ENCODE measurements at regions not wholly inside any gene's neighbourhood (a gene's known extent, or its start where the extent isn't known, plus 50 kb on each side); places are given as distances from the start of the nearest gene placed in this dataset.

DNA sequence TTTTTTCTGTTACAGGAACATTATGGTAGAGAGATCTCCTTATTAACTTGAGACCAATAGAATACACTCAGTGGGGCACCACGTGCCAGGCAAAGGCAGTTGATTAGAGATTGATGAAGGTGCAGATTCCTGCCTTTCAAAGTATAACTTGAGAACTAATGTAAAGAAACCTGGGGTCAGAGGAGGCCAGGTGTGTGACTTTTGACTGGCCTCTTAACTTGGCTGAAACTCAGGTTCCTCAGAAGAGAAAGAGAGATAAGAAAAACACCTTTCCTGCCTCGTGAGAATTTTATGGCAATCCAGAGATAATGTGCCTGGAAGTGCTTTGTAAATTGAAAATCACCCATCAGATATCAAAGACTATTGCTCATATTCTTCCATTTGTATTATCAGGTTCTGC lies 110.7 kb upstream of the GZMB start:
- no peak overlapping the region for H3K4me3 ChIP-seq (ENCODE audit: low read depth in 1 of 2, low read length in 2 of 2)
- no peak overlapping the region for H3K27ac ChIP-seq (ENCODE audit: low read depth in 2 of 2, low read length in 1 of 2)
- no peaks in the 10 kb centered on the region for H3K9me3 ChIP-seq (ENCODE audit: control insufficient read depth in 2 of 2, insufficient read depth in 1 of 2, low read depth in 1 of 2, low read length in 1 of 2)
- no peaks in the 10 kb centered on the region for H3K4me1 ChIP-seq (ENCODE audit: control insufficient read depth in 2 of 2, insufficient read depth in 2 of 2, low read length in 1 of 2)
- no peaks in the 10 kb centered on the region for H3K27me3 ChIP-seq (ENCODE audit: control insufficient read depth in 1 of 2, insufficient read depth in 2 of 2, low read length in 2 of 2)
- no peaks in the 10 kb centered on the region for H3K36me3 ChIP-seq (ENCODE audit: control insufficient read depth in 2 of 2, insufficient read depth in 2 of 2, low read length in 1 of 2)
- WGBS, 2 donors = 41 to 57% methylated on average over 2 of the region's 2 CpGs

DNA sequence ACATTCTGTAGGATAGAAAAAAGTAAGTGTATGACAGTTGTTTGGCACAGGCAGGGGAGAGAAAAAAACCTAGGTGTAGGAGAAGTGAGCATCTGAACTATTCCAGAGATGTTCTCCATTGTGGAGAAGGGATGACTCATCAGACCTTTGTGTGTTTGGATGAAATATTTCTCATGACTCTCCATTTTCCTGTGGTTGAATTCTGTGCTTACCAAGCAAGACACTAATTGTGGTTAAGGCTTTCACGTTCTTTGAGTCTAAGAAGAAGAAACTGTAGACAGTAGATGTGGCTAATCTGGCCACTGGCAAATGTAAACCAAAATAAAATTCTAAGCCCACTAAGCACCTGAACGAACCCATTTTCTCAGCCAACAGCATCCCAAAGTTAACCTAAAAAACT lies 107.9 kb upstream of the GZMB start:
- WGBS, 2 donors = 39 to 60% methylated on average over 2 of the region's 2 CpGs
- Histone ChIP-seq H3K4me1 (ENCODE audit: control insufficient read depth in 2 of 2, insufficient read depth in 2 of 2, low read length in 1 of 2) (no peaks in the 10 kb centered on the region), H3K27ac (ENCODE audit: low read depth in 2 of 2, low read length in 1 of 2) (no peak overlapping the region), H3K36me3 (ENCODE audit: control insufficient read depth in 2 of 2, insufficient read depth in 2 of 2, low read length in 1 of 2) (no peaks in the 10 kb centered on the region), H3K27me3 (ENCODE audit: control insufficient read depth in 1 of 2, insufficient read depth in 2 of 2, low read length in 2 of 2) (no peaks in the 10 kb centered on the region), H3K4me3 (ENCODE audit: low read depth in 1 of 2, low read length in 2 of 2) (no peak overlapping the region), H3K9me3 (ENCODE audit: control insufficient read depth in 2 of 2, insufficient read depth in 1 of 2, low read depth in 1 of 2, low read length in 1 of 2) (no peaks in the 10 kb centered on the region)

DNA sequence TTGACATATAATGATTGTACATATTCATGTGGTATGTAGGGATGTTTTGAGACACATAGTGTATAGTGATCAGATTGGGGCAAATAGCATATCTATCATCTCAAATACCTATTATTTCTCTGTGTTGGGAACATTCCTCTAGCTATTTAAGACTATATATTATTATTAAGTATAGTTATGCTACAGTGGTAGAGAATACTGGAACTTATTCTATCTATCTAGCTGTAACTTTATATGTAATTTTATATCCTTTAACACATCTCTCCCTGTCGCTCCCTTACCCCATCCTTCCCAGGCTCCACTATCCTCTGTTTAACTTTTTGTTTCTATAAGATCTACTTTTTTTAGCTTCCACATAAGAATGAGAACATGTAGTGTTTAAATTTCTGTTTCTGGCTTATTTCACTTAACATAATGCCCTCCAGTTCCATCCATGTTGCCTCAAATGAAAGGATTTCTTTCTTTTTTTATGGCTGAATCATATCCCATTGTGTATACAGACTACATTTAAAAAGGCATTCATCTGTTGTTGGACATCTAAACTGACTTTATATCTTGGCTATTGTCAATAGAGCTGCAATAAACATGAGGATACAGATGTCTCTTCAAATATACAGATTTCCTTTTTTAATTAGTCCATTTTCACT lies 102.1 kb upstream of the GZMB start:
- no peak overlapping the region for H3K4me3 ChIP-seq (ENCODE audit: low read depth in 1 of 2, low read length in 2 of 2)
- H3K36me3 ChIP-seq (ENCODE audit: control insufficient read depth in 2 of 2, insufficient read depth in 2 of 2, low read length in 1 of 2) = no peaks in the 10 kb centered on the region
- 53 to 76% methylated on average over 1 of the region's 1 CpG for WGBS, 2 donors
- no peaks in the 10 kb centered on the region for H3K27me3 ChIP-seq (ENCODE audit: control insufficient read depth in 1 of 2, insufficient read depth in 2 of 2, low read length in 2 of 2)
- no peaks in the 10 kb centered on the region for H3K4me1 ChIP-seq (ENCODE audit: control insufficient read depth in 2 of 2, insufficient read depth in 2 of 2, low read length in 1 of 2)
- no peak overlapping the region for H3K27ac ChIP-seq (ENCODE audit: low read depth in 2 of 2, low read length in 1 of 2)
- H3K9me3 ChIP-seq (ENCODE audit: control insufficient read depth in 2 of 2, insufficient read depth in 1 of 2, low read depth in 1 of 2, low read length in 1 of 2) = no peaks in the 10 kb centered on the region

DNA sequence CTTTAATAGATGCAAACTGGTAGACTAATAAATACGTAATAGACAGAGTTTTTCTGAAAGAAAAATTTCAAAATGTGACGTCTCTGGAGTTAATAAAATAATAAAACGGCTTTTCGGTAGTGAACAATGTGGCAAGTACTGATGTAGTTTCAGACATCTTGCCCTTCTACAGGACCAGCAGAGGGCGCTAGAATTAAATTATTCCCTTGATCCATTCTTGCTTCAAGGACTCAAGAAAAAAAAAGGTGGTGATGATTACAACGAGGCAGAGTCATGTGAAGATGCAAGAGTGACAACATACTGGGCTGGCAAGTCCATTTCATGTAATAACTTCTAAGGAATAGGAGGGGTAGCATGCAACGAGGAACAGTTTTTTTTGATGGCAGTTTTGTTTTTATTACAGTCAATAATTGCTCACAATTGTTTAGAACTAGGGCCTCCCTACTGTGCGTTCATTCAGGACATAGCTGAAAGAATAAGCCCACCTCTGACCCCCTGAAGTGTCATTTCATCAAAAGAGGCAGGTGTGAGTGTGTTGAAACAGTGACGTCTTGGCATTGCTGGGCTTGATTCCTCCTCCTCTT lies 101.0 kb upstream of the GZMB start:
- H3K36me3 ChIP-seq (ENCODE audit: control insufficient read depth in 2 of 2, insufficient read depth in 2 of 2, low read length in 1 of 2) = no peaks in the 10 kb centered on the region
- no peaks in the 10 kb centered on the region for H3K4me1 ChIP-seq (ENCODE audit: control insufficient read depth in 2 of 2, insufficient read depth in 2 of 2, low read length in 1 of 2)
- no peaks in the 10 kb centered on the region for H3K9me3 ChIP-seq (ENCODE audit: control insufficient read depth in 2 of 2, insufficient read depth in 1 of 2, low read depth in 1 of 2, low read length in 1 of 2)
- 24 to 28% methylated on average over 9 of the region's 9 CpGs for WGBS, 2 donors
- H3K27ac ChIP-seq (ENCODE audit: low read depth in 2 of 2, low read length in 1 of 2) = no peak overlapping the region
- H3K4me3 ChIP-seq (ENCODE audit: low read depth in 1 of 2, low read length in 2 of 2) = no peak overlapping the region
- H3K27me3 ChIP-seq (ENCODE audit: control insufficient read depth in 1 of 2, insufficient read depth in 2 of 2, low read length in 2 of 2) = no peaks in the 10 kb centered on the region

DNA sequence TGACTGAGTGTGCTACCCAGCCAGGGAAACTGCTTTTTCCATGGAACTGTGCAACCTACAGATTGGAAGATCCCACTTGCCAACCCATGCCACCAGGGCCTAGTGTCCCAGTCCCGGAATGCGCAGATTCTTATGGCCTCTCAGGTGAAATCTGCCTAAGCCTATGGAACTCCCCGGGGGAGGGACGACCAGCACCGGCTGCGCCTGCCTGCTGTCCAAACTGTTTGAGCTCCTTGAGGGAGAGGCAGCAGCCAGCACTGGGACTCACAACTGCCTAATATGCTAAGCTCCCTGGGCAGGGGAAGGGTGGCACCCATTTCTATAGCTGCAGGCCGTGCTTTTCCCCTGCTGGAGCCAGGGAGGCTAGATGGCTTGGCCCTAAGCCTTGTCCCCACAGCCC lies 92.5 kb upstream of the GZMB start:
- 85 to 86% methylated on average over 7 of the region's 7 CpGs for WGBS, 2 donors
- Histone ChIP-seq H3K36me3 (ENCODE audit: control insufficient read depth in 2 of 2, insufficient read depth in 2 of 2, low read length in 1 of 2) (no peaks in the 10 kb centered on the region), H3K27me3 (ENCODE audit: control insufficient read depth in 1 of 2, insufficient read depth in 2 of 2, low read length in 2 of 2) (peaks cover 0 to 2% of the 10 kb centered on the region in 2 donors), H3K27ac (ENCODE audit: low read depth in 2 of 2, low read length in 1 of 2) (no peak overlapping the region), H3K4me3 (ENCODE audit: low read depth in 1 of 2, low read length in 2 of 2) (no peak overlapping the region), H3K4me1 (ENCODE audit: control insufficient read depth in 2 of 2, insufficient read depth in 2 of 2, low read length in 1 of 2) (peaks cover 2% of the 10 kb centered on the region in 2 donors), H3K9me3 (ENCODE audit: control insufficient read depth in 2 of 2, insufficient read depth in 1 of 2, low read depth in 1 of 2, low read length in 1 of 2) (peaks cover 0 to 5% of the 10 kb centered on the region in 2 donors)

DNA sequence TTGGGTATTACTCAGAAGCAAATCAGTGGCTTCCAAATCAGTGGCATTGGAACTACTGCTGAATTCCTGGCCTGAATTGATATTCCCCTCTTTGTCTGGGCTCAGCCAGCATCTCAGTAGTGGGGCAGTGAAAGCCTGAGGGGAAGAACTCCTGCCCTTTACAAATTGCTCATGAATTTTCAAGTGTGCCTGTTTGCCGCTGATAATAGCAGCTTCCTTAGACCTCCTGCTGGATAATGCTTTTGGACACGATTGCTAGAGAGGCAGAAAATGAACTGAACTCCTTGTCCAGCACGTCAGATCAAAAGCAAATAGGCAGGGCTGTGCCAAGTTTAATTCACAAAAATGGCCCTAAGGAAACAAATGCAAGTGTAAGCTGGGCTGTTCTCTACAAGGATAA lies 91.3 kb upstream of the GZMB start:
- peaks cover 0 to 2% of the 10 kb centered on the region in 2 donors for H3K27me3 ChIP-seq (ENCODE audit: control insufficient read depth in 1 of 2, insufficient read depth in 2 of 2, low read length in 2 of 2)
- 29 to 45% methylated on average over 3 of the region's 3 CpGs for WGBS, 2 donors

DNA sequence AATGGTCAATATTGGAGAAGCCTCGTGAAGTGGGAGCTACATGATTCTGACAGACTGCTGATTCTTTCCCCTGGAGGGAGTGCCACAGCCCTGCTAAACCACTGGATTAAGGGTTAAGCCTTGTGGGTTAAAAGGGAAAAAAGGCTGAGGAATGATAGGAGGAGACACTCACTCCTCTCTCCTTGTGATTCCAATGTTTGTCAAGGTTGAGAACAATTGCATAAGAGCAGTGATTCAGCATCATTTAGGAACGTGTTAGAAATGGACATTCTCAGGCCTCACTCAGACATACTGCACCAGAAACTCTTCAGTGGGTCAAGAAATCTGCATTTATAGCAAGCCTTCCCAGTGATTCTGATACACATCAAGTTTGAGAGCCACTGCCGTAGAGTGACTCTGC lies 87.8 kb upstream of the GZMB start:
- Histone ChIP-seq H3K36me3 (ENCODE audit: control insufficient read depth in 2 of 2, insufficient read depth in 2 of 2, low read length in 1 of 2) (no peaks in the 10 kb centered on the region), H3K9me3 (ENCODE audit: control insufficient read depth in 2 of 2, insufficient read depth in 1 of 2, low read depth in 1 of 2, low read length in 1 of 2) (peaks cover 0 to 5% of the 10 kb centered on the region in 2 donors), H3K27me3 (ENCODE audit: control insufficient read depth in 1 of 2, insufficient read depth in 2 of 2, low read length in 2 of 2) (peaks cover 0 to 2% of the 10 kb centered on the region in 2 donors), H3K4me3 (ENCODE audit: low read depth in 1 of 2, low read length in 2 of 2) (no peak overlapping the region), H3K27ac (ENCODE audit: low read depth in 2 of 2, low read length in 1 of 2) (no peak overlapping the region), H3K4me1 (ENCODE audit: control insufficient read depth in 2 of 2, insufficient read depth in 2 of 2, low read length in 1 of 2) (peaks cover 2% of the 10 kb centered on the region in 2 donors)
- 48 to 50% methylated on average over 3 of the region's 3 CpGs for WGBS, 2 donors

More for the DNA sequence above, 91.3 kb upstream of the GZMB start:
- H3K27ac ChIP-seq (ENCODE audit: low read depth in 2 of 2, low read length in 1 of 2) = no peak overlapping the region
- H3K4me3 ChIP-seq (ENCODE audit: low read depth in 1 of 2, low read length in 2 of 2) = no peak overlapping the region
- H3K9me3 ChIP-seq (ENCODE audit: control insufficient read depth in 2 of 2, insufficient read depth in 1 of 2, low read depth in 1 of 2, low read length in 1 of 2) = peaks cover 0 to 5% of the 10 kb centered on the region in 2 donors
- H3K4me1 ChIP-seq (ENCODE audit: control insufficient read depth in 2 of 2, insufficient read depth in 2 of 2, low read length in 1 of 2) = peaks cover 2% of the 10 kb centered on the region in 2 donors
- no peaks in the 10 kb centered on the region for H3K36me3 ChIP-seq (ENCODE audit: control insufficient read depth in 2 of 2, insufficient read depth in 2 of 2, low read length in 1 of 2)

DNA sequence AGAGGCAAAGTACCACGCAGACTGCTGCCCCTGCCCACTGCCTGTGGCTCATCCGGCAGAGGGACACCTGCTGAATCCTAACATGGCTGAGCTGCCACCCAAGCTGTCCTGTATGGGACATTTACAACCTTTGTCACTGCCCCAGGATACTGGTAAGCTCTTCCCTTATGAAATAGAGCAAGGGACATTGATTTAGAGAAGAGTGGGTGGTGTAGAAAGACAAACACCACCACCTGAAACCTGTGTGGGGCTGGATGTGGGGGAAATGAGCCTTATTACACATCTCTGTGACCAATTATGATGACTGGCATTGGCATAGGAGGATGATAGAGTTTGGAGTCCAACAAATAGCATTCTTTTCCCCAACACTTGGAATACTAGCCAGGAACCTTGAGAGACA lies 81.2 kb upstream of the GZMB start:
- no peaks in the 10 kb centered on the region for H3K36me3 ChIP-seq (ENCODE audit: control insufficient read depth in 2 of 2, insufficient read depth in 2 of 2, low read length in 1 of 2)
- no peak overlapping the region for H3K4me3 ChIP-seq (ENCODE audit: low read depth in 1 of 2, low read length in 2 of 2)
- H3K4me1 ChIP-seq (ENCODE audit: control insufficient read depth in 2 of 2, insufficient read depth in 2 of 2, low read length in 1 of 2) = no peaks in the 10 kb centered on the region
- no peaks in the 10 kb centered on the region for H3K27me3 ChIP-seq (ENCODE audit: control insufficient read depth in 1 of 2, insufficient read depth in 2 of 2, low read length in 2 of 2)
- 86 to 97% methylated on average over 2 of the region's 2 CpGs for WGBS, 2 donors
- no peaks in the 10 kb centered on the region for H3K9me3 ChIP-seq (ENCODE audit: control insufficient read depth in 2 of 2, insufficient read depth in 1 of 2, low read depth in 1 of 2, low read length in 1 of 2)
- no peak overlapping the region for H3K27ac ChIP-seq (ENCODE audit: low read depth in 2 of 2, low read length in 1 of 2)

DNA sequence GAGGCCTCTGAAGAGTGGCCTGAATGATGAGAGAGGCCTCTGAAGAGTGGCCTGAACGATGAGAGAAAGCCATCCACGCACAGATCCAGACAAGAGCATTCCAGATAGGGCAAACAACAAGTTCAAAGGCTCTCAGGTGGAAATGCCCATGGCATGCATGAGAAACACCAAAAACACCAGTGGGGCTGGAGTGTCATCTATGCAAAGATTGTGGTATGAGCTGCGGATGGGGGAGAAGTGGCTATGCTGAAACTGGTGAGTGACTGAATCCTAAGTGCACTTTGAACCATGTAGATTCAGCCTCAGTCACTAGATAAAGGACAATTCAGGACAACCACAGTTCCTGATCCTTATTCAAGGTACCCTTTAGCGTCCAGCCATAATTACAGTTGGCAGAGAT lies 79.4 kb upstream of the GZMB start:
- Histone ChIP-seq H3K4me3 (ENCODE audit: low read depth in 1 of 2, low read length in 2 of 2) (no peak overlapping the region), H3K27me3 (ENCODE audit: control insufficient read depth in 1 of 2, insufficient read depth in 2 of 2, low read length in 2 of 2) (no peaks in the 10 kb centered on the region), H3K9me3 (ENCODE audit: control insufficient read depth in 2 of 2, insufficient read depth in 1 of 2, low read depth in 1 of 2, low read length in 1 of 2) (no peaks in the 10 kb centered on the region), H3K27ac (ENCODE audit: low read depth in 2 of 2, low read length in 1 of 2) (no peak overlapping the region), H3K36me3 (ENCODE audit: control insufficient read depth in 2 of 2, insufficient read depth in 2 of 2, low read length in 1 of 2) (no peaks in the 10 kb centered on the region), H3K4me1 (ENCODE audit: control insufficient read depth in 2 of 2, insufficient read depth in 2 of 2, low read length in 1 of 2) (no peaks in the 10 kb centered on the region)
- 75 to 87% methylated on average over 4 of the region's 4 CpGs for whole genome bisulfite sequencing, 2 donors

DNA sequence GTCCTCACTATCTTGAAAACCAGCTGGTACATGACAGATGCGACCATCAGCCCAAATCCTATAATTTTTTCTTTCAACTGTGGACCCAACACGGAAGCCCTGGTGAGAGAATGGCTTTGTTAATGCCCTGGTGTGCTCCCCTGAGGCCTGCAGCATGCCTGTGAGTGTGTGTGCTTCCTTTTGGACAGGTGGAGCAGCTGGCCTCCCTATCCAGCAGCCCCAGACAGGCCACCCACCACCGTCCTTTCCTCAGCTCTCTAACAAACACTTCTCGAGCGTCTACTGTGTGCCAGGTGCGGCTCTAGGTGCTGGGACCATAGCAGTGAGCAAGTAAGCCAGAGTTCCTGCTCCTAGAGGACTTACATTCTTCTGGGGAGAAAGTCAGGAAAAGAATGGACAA lies 78.9 kb upstream of the GZMB start:
- no peak overlapping the region for H3K4me3 ChIP-seq (ENCODE audit: low read depth in 1 of 2, low read length in 2 of 2)
- H3K27ac ChIP-seq (ENCODE audit: low read depth in 2 of 2, low read length in 1 of 2) = no peak overlapping the region
- no peaks in the 10 kb centered on the region for H3K27me3 ChIP-seq (ENCODE audit: control insufficient read depth in 1 of 2, insufficient read depth in 2 of 2, low read length in 2 of 2)
- H3K9me3 ChIP-seq (ENCODE audit: control insufficient read depth in 2 of 2, insufficient read depth in 1 of 2, low read depth in 1 of 2, low read length in 1 of 2) = no peaks in the 10 kb centered on the region
- no peaks in the 10 kb centered on the region for H3K36me3 ChIP-seq (ENCODE audit: control insufficient read depth in 2 of 2, insufficient read depth in 2 of 2, low read length in 1 of 2)
- no peaks in the 10 kb centered on the region for H3K4me1 ChIP-seq (ENCODE audit: control insufficient read depth in 2 of 2, insufficient read depth in 2 of 2, low read length in 1 of 2)
- 84 to 86% methylated on average over 6 of the region's 6 CpGs for WGBS, 2 donors
